C4-2B (cell line): ENCODE measurements at regions not wholly inside any gene's neighbourhood (a gene's known extent, or its start where the extent isn't known, plus 50 kb on each side); places are given as distances from the start of the nearest gene placed in this dataset.

ENCODE experiments used
- H3K27ac ChIP-seq: fragments of 450-650 bp; 2 replicates; pipeline ENCODE4 v1.5.1; 2017
- ZFX ChIP-seq: fragments of 450-650 bp; IDR thresholded peaks from 2 replicates; pipeline ENCODE4 v1.6.1; 2017
- TF ChIP-seq, protein P1 (sequence below): fragments of 450-650 bp; conservative IDR thresholded peaks from 2 replicates; pipeline ENCODE4 v1.5.1; 2017; ENCODE audit warnings: mild to moderate bottlenecking

- H3K27ac ChIP-seq: no peak overlapping the region
- TF ChIP-seq, protein P1, sequence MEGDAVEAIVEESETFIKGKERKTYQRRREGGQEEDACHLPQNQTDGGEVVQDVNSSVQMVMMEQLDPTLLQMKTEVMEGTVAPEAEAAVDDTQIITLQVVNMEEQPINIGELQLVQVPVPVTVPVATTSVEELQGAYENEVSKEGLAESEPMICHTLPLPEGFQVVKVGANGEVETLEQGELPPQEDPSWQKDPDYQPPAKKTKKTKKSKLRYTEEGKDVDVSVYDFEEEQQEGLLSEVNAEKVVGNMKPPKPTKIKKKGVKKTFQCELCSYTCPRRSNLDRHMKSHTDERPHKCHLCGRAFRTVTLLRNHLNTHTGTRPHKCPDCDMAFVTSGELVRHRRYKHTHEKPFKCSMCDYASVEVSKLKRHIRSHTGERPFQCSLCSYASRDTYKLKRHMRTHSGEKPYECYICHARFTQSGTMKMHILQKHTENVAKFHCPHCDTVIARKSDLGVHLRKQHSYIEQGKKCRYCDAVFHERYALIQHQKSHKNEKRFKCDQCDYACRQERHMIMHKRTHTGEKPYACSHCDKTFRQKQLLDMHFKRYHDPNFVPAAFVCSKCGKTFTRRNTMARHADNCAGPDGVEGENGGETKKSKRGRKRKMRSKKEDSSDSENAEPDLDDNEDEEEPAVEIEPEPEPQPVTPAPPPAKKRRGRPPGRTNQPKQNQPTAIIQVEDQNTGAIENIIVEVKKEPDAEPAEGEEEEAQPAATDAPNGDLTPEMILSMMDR: no peak
- no peak for TF ChIP-seq ZFX
These were observed 80.5 kb upstream of the SLC24A5 start for GRCh38 chr15:48040166-48040817.

DNA sequence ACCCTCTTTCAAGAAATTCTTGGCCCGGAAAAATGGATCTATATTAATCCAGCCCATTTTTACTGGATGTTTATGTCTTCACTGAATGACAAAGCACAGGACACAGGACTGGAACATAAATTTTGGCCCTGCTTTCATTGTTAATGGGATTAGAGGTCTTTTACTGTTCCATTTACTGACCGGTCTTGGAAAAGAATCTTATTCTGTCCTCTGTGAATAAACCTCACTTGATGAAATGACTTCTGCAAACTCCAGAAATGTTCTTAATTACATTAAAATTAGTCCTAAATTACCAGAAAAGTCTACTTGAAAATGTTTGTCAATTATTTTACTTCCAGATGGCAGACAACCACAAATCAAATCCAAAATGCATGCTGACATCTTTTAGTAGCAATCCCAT lies 79.3 kb upstream of the SLC24A5 start:
- no peak overlapping the region for H3K27ac ChIP-seq
- TF ChIP-seq, protein P1: no peak
- no peak for TF ChIP-seq ZFX

DNA sequence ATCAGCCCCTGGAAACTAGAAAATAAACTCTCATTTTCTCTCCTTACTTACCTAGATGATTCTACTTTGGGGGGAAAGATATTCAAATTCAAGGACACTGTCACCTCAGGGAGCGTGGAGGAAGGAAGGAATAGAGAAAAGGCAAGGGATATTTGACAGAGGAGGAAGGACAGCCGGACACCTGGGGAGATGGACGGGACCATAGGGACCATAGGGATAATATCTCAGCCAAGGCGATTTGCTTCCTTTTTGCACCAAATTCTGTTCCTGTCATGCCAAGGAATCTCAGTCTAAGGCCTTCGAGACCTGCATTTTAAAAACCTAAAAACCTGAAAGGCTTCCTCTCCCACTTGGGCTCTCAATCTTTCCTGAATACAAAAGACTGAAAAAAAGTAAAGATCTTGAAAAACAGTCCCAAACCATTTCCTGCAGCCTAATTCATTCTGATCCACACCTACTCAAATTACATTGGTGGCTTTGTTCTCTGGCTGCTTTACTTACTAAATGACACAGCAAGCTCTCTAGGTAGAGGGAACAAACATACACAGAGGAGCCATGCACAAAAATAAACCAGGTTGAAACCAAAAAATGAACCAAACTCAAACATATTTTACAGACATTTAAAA lies 73.9 kb upstream of the SLC24A5 start:
- TF ChIP-seq ZFX: no peak
- TF ChIP-seq, protein P1: no peak
- no peak overlapping the region; the same call in 1 of the 2 replicates for H3K27ac ChIP-seq

DNA sequence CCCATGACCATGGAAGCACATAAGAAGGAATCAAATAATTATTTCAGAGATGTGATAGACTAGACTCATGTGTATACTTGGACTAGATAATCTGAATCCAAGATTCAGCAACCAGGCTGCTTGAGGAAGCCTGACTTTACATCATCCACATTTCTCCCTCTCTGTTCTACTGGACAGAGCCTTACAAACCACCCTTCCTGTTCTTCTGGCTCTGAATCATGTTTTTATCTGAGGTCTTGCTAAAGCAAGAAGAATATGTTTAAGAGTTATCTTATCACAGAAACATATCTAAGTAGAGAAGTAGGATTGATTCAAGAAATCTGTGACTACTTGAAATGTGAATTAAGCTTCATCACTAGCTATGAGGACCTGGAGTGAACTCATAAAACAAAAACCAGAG lies 71.1 kb upstream of the SLC24A5 start:
- no peak overlapping the region for H3K27ac ChIP-seq
- TF ChIP-seq, protein P1: no peak
- TF ChIP-seq ZFX: no peak

GRCh38 chr15:48052946-48053345 lies 67.8 kb upstream of the SLC24A5 start:
- TF ChIP-seq ZFX: no peak
- TF ChIP-seq, protein P1: no peak
- no peak overlapping the region for H3K27ac ChIP-seq

- no peak for TF ChIP-seq ZFX
- TF ChIP-seq, protein P1: no peak
- no peak overlapping the region for H3K27ac ChIP-seq
These were observed 62.4 kb upstream of the SLC24A5 start for GRCh38 chr15:48058371-48058770.

DNA sequence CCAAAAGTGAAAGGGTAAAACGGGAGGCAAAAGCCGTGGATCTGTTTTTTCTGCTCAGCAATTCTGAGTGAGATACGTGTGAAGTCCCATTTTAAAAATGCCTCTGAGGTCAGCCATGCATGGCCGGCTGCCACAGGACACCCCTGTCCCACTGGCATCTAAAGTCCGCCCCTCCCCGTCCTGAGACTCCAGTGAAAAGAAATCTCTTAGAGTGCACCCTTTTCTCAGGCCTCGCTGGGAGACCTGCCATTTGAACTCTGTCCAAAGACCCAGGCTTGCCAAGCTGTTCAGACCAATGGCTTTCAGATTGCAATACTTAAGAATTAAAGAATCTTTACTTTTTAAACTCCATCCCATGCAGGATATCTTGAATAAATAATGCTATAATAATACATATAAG lies 61.0 kb upstream of the SLC24A5 start:
- TF ChIP-seq, protein P1: no peak
- TF ChIP-seq ZFX: no peak
- no peak overlapping the region for H3K27ac ChIP-seq
